GM23338 (cell line): ENCODE measurements at regions not wholly inside any gene's neighbourhood (a gene's known extent, or its start where the extent isn't known, plus 50 kb on each side); places are given as distances from the start of the nearest gene placed in this dataset.

Experiments used
- ATAC-seq: fragments of 200-7000 bp; cut with Tn5 transposase; 3 replicates; pipeline ENCODE4 v1.9.1; 2020
- DNase-seq: peaks from one replicate; pipeline ENCODE4 v3.0.0-alpha.2; 2015; ENCODE audit warnings: low spot score
- H2AFZ ChIP-seq: fragments of 200-600 bp; sonication (generic); 2 replicates; pipeline ENCODE4 v1.8.0; 2016; ENCODE audit warnings: antibody characterized with exemption, mild to moderate bottlenecking, moderate library complexity
- H3F3A ChIP-seq: fragments of 200-600 bp; sonication (generic); replicated peaks from 2 replicates; pipeline ENCODE4 v1.8.0; 2017; ENCODE audit warnings: antibody characterized with exemption, mixed run types, low read depth
- H3K27ac ChIP-seq: fragments of 200-600 bp; sonication (generic); 2 replicates; pipeline ENCODE4 v1.6.1; 2016; ENCODE audit warnings: low read depth
- H3K27me3 ChIP-seq: fragments of 200-600 bp; sonication (generic); 2 replicates; pipeline ENCODE4 v1.8.0; 2016; ENCODE audit warnings: mild to moderate bottlenecking, mixed run types, moderate library complexity; ENCODE audit not compliant: insufficient read depth
- H3K36me3 ChIP-seq: fragments of 200-600 bp; sonication (generic); 2 replicates; pipeline ENCODE4 v1.8.0; 2016; ENCODE audit warnings: mild to moderate bottlenecking; ENCODE audit not compliant: insufficient read depth
- H3K4me1 ChIP-seq: fragments of 200-600 bp; sonication (generic); 2 replicates; pipeline ENCODE4 v1.8.0; 2016; ENCODE audit warnings: mild to moderate bottlenecking, moderate library complexity; ENCODE audit not compliant: insufficient read depth
- H3K4me2 ChIP-seq: fragments of 200-600 bp; sonication (generic); 2 replicates; pipeline ENCODE4 v1.7.1; 2017; ENCODE audit warnings: mixed run types
- H3K4me3 ChIP-seq: fragments of 200-600 bp; sonication (generic); 2 replicates; pipeline ENCODE4 v1.6.1; 2016; ENCODE audit warnings: mixed run types
- H3K79me2 ChIP-seq: fragments of 200-600 bp; sonication (generic); replicated peaks from 2 replicates; pipeline ENCODE4 v1.8.0; 2017; ENCODE audit warnings: mild to moderate bottlenecking; ENCODE audit not compliant: insufficient read depth
- H3K9me2 ChIP-seq: fragments of 200-600 bp; sonication (generic); 2 replicates; pipeline ENCODE4 v1.8.0; 2017; ENCODE audit not compliant: insufficient read depth
- H4K20me1 ChIP-seq: fragments of 200-600 bp; sonication (generic); replicated peaks from 2 replicates; pipeline ENCODE4 v1.8.0; 2017; ENCODE audit warnings: mild to moderate bottlenecking; ENCODE audit not compliant: insufficient read depth
- H3K27ac Mint-ChIP-seq: 2 replicates; pipeline ENCODE4 v1.8.0; 2020; ENCODE audit warnings: inconsistent platforms, mild to moderate bottlenecking, moderate library complexity, mixed read lengths
- H3K27me3 Mint-ChIP-seq: 3 replicates; pipeline ENCODE4 v1.8.0; 2022; ENCODE audit warnings: low read depth, mild to moderate bottlenecking, moderate library complexity, mixed read lengths, inconsistent platforms; ENCODE audit not compliant: insufficient read depth, poor library complexity
- H3K36me3 Mint-ChIP-seq: 3 replicates; pipeline ENCODE4 v1.8.0; 2021; ENCODE audit warnings: low read depth, mild to moderate bottlenecking, inconsistent platforms, moderate library complexity, mixed read lengths
- H3K4me1 Mint-ChIP-seq: 3 replicates; pipeline ENCODE4 v1.8.0; 2020; ENCODE audit warnings: mild to moderate bottlenecking, inconsistent platforms, mixed read lengths
- H3K4me3 Mint-ChIP-seq: 3 replicates; pipeline ENCODE4 v1.8.0; 2021; ENCODE audit warnings: moderate library complexity, mild to moderate bottlenecking, inconsistent platforms, mixed read lengths
- H3K9me3 Mint-ChIP-seq: 3 replicates; pipeline ENCODE4 v1.8.0; 2020; ENCODE audit warnings: moderate library complexity, mild to moderate bottlenecking, inconsistent platforms, mixed read lengths
- CREB1 ChIP-seq: fragments of 250-450 bp; sonication (Bioruptor Pico); IDR thresholded peaks from 2 replicates; pipeline ENCODE4 v1.5.0; 2020; ENCODE audit warnings: low read depth, mild to moderate bottlenecking, moderate library complexity
- CTCF ChIP-seq, 2 experiments: fragments of 200-600 bp in 1 of 2; sonication (generic) in 1 of 2; conservative IDR thresholded peaks; 2 replicates each; pipeline versions ENCODE4 v1.5.1 to v1.6.1; 2016 to 2017; ENCODE audit warnings: antibody characterized with exemption in 2 of 2, low read depth in 2 of 2, mild to moderate bottlenecking in 2 of 2, moderate library complexity in 1 of 2
- ETS1 ChIP-seq: IDR thresholded peaks from 2 replicates; pipeline ENCODE4 v1.6.1; 2016; ENCODE audit warnings: antibody characterized with exemption
- EZH2 ChIP-seq: fragments of 200-600 bp; sonication (generic); IDR thresholded peaks from one replicate; pipeline ENCODE4 v1.8.0; 2017; ENCODE audit warnings: antibody characterized with exemption, mild to moderate bottlenecking, low read depth; ENCODE audit not compliant: unreplicated experiment
- EZH2phosphoT487 ChIP-seq: fragments of 200-600 bp; sonication (generic); IDR thresholded peaks from one replicate; pipeline ENCODE4 v1.8.1; 2018; ENCODE audit warnings: antibody characterized with exemption; ENCODE audit not compliant: unreplicated experiment
- JUNB ChIP-seq: IDR thresholded peaks from one replicate; pipeline ENCODE4 v1.6.1; 2016; ENCODE audit warnings: antibody characterized with exemption; ENCODE audit not compliant: unreplicated experiment
- POLR2AphosphoS5 ChIP-seq: IDR thresholded peaks from 2 replicates; pipeline ENCODE4 v1.6.1; 2016; ENCODE audit warnings: antibody characterized with exemption, low read depth
- STAT1 ChIP-seq: IDR thresholded peaks from one replicate; pipeline ENCODE4 v1.6.1; 2016; ENCODE audit warnings: antibody characterized with exemption; ENCODE audit not compliant: unreplicated experiment
- ZNF114 ChIP-seq: fragments of 250-450 bp; sonication (Bioruptor Pico); IDR thresholded peaks from 2 replicates; pipeline ENCODE4 v1.5.0; 2020; ENCODE audit warnings: mild to moderate bottlenecking, moderate library complexity
- ZNF331 ChIP-seq: fragments of 250-450 bp; sonication (Bioruptor Pico); IDR thresholded peaks from 2 replicates; pipeline ENCODE4 v1.5.0; 2020; ENCODE audit warnings: low read depth, mild to moderate bottlenecking, moderate library complexity
- ZNF462 ChIP-seq: fragments of 250-450 bp; sonication (Bioruptor Pico); IDR thresholded peaks from 2 replicates; pipeline ENCODE4 v1.5.0; 2020; ENCODE audit warnings: mild to moderate bottlenecking, moderate library complexity

- Histone ChIP-seq H3K4me3 (no peak overlapping the region), H3K79me2 (no peaks in the 10 kb centered on the region), H3K4me1 (no peaks in the 10 kb centered on the region), H3K27me3 (no peaks in the 10 kb centered on the region), H3K9me2 (no peaks in the 10 kb centered on the region), H3F3A (no peaks in the 10 kb centered on the region), H4K20me1 (no peaks in the 10 kb centered on the region), H2AFZ (0 out of 2 replicates have a peak overlapping the region, but pooled peaks have one; percentile 84), H3K4me2 (no peak overlapping the region), H3K27ac (no peak overlapping the region), H3K36me3 (no peaks in the 10 kb centered on the region)
- Mint-ChIP-seq H3K4me1 (peaks cover 25% of the 10 kb centered on the region), H3K9me3 (no peaks in the 10 kb centered on the region), H3K27me3 (no peaks in the 10 kb centered on the region), H3K4me3 (no peak overlapping the region), H3K36me3 (no peaks in the 10 kb centered on the region), H3K27ac (no peak overlapping the region; the same call in 1 of the 2 replicates)
- TF ChIP-seq STAT1 (no peak), CTCF (conservative IDR thresholded peaks at IDR 0.05; ENCODE audit: low read depth in 2 of 2) (no peak), ETS1 (no peak), EZH2phosphoT487 (no peak), JUNB (no peak), ZNF331 (no peak), EZH2 (no peak), POLR2AphosphoS5 (no peak), ZNF462 (CRISPR knock-in tag) (no peak), CREB1 (CRISPR knock-in tag) (no peak), ZNF114 (CRISPR knock-in tag) (no peak)
- DNase-seq (no peak), ATAC-seq (no peak)
Measured at GRCh38 chr1:234898455-234899033, 230.1 kb downstream of the TOMM20 start.
